Activated CD4-positive, alpha-beta memory T cell treated with anti-CD3 and anti-CD28 coated beads, Interleukin-2, amount 10 ng/mL, durations not matched to agents 7 days and 5 days (primary cell): ENCODE measurements at regions not wholly inside any gene's neighbourhood (a gene's known extent, or its start where the extent isn't known, plus 50 kb on each side); places are given as distances from the start of the nearest gene placed in this dataset.

Experiments used
- CTCF ChIA-PET: fragments of 350-600 bp; sonication (Branson Sonifier 250); formaldehyde crosslinking; loops from one replicate; lab custom pipeline; 2021; ENCODE audit warnings: antibody characterized with exemption, inconsistent platforms; lab: Charles Lee
- POLR2A ChIA-PET: fragments of 350-600 bp; sonication (Branson Sonifier 250); formaldehyde crosslinking; loops from one replicate; lab custom pipeline; 2021; ENCODE audit warnings: antibody characterized with exemption; lab: Charles Lee
- DNase-seq: peaks from one replicate; pipeline ENCODE4 v3.0.0-alpha.2; 2020
- H3K27ac Mint-ChIP-seq: one replicate; pipeline ENCODE4 v1.8.0; 2021; ENCODE audit warnings: mild to moderate bottlenecking, mixed read lengths
- H3K27me3 Mint-ChIP-seq: one replicate; pipeline ENCODE4 v1.8.0; 2021; ENCODE audit warnings: mixed read lengths
- H3K36me3 Mint-ChIP-seq: one replicate; pipeline ENCODE4 v1.8.0; 2021; ENCODE audit warnings: low read depth, mixed read lengths
- H3K4me1 Mint-ChIP-seq: one replicate; pipeline ENCODE4 v1.8.0; 2021; ENCODE audit warnings: mixed read lengths
- H3K4me3 Mint-ChIP-seq: one replicate; pipeline ENCODE4 v1.8.0; 2021; ENCODE audit warnings: mild to moderate bottlenecking, mixed read lengths
- H3K9me3 Mint-ChIP-seq: one replicate; pipeline ENCODE4 v1.8.0; 2021; ENCODE audit warnings: mixed read lengths

GRCh38 chr7:25929448-25929847 lies 222.6 kb upstream of the NFE2L3 start:
- Mint-ChIP-seq H3K27ac (no peak overlapping the region), H3K9me3 (peaks cover 16% of the 10 kb centered on the region), H3K36me3 (peaks cover 1% of the 10 kb centered on the region), H3K4me3 (no peak overlapping the region), H3K27me3 (peaks cover 43% of the 10 kb centered on the region), H3K4me1 (no peaks in the 10 kb centered on the region)
- ChIA-PET POLR2A (no interaction called here), CTCF (no interaction called here)
- DNase-seq, result no peak

- DNase-seq, result no peak
- ChIA-PET CTCF (interaction anchor here (1.0 kb wide), 1 partner anchor 36 kb away, joined by 3 read pairs; no protein-coding TSS in a partner anchor), POLR2A (no interaction called here)
- Mint-ChIP-seq H3K4me3 (no peak overlapping the region), H3K9me3 (peaks cover 18% of the 10 kb centered on the region), H3K27me3 (peaks cover 52% of the 10 kb centered on the region), H3K36me3 (peaks cover 6% of the 10 kb centered on the region), H3K4me1 (no peaks in the 10 kb centered on the region), H3K27ac (no peak overlapping the region)
Measured at GRCh38 chr7:25930492-25931048, 221.4 kb upstream of the NFE2L3 start.

- DNase-seq, result no peak
- CTCF ChIA-PET, result interaction anchor here (1.0 to 1.1 kb wide), 2 partner anchors 36 to 80 kb away, joined by 3 read pairs; no protein-coding TSS in a partner anchor
- Mint-ChIP-seq H3K27ac (no peak overlapping the region), H3K4me3 (no peak overlapping the region), H3K9me3 (peaks cover 18% of the 10 kb centered on the region), H3K36me3 (peaks cover 6% of the 10 kb centered on the region), H3K27me3 (peaks cover 54% of the 10 kb centered on the region), H3K4me1 (no peaks in the 10 kb centered on the region)
- POLR2A ChIA-PET, result no interaction called here
Measured at GRCh38 chr7:25931156-25931555, 220.8 kb upstream of the NFE2L3 start.

- Mint-ChIP-seq H3K27me3 (peaks cover 60% of the 10 kb centered on the region), H3K4me3 (no peak overlapping the region), H3K9me3 (peaks cover 18% of the 10 kb centered on the region), H3K36me3 (peaks cover 6% of the 10 kb centered on the region), H3K4me1 (no peaks in the 10 kb centered on the region), H3K27ac (no peak overlapping the region)
- ChIA-PET POLR2A (no interaction called here), CTCF (no interaction called here)
- no peak for DNase-seq
Measured at GRCh38 chr7:25933921-25934320, 218.1 kb upstream of the NFE2L3 start.

- POLR2A ChIA-PET, result interaction anchor here (0.6 to 1.5 kb wide), 6 partner anchors 9 to 261 kb away, joined by 3 to 5 read pairs (median 3); partner anchors contain the start of genes CBX3 and NFE2L3
- peaks cover 14% of the 10 kb centered on the region for H3K4me1 Mint-ChIP-seq
- no peaks in the 10 kb centered on the region for H3K9me3 Mint-ChIP-seq
- no peak for DNase-seq
- CTCF ChIA-PET, result interaction anchor here (0.6 to 2.6 kb wide), 3 partner anchors 44 to 205 kb away, joined by 3 to 9 read pairs (median 5); no protein-coding TSS in a partner anchor
- H3K27ac Mint-ChIP-seq, result peak overlapping the region; percentile 80
- H3K27me3 Mint-ChIP-seq, result peaks cover 23% of the 10 kb centered on the region
- no peaks in the 10 kb centered on the region for H3K36me3 Mint-ChIP-seq
- peak overlapping the region; percentile 22 for H3K4me3 Mint-ChIP-seq
Measured at GRCh38 chr7:25940086-25940906, 211.7 kb upstream of the NFE2L3 start.

- Mint-ChIP-seq H3K36me3 (peaks cover 22% of the 10 kb centered on the region), H3K4me3 (no peak overlapping the region), H3K4me1 (peaks cover 25% of the 10 kb centered on the region), H3K9me3 (peaks cover 4% of the 10 kb centered on the region), H3K27me3 (peaks cover 3% of the 10 kb centered on the region), H3K27ac (no peak overlapping the region)
- DNase-seq, result no peak
- CTCF ChIA-PET, result no interaction called here
- POLR2A ChIA-PET, result no interaction called here
Measured at GRCh38 chr7:25944777-25945515, 207.1 kb upstream of the NFE2L3 start.

- POLR2A ChIA-PET, result no interaction called here
- no peak overlapping the region for H3K27ac Mint-ChIP-seq
- CTCF ChIA-PET, result no interaction called here
Measured at GRCh38 chr7:25945608-25946007, 206.4 kb upstream of the NFE2L3 start.

GRCh38 chr7:25946181-25946580 lies 205.8 kb upstream of the NFE2L3 start:
- no peak for DNase-seq
- Mint-ChIP-seq H3K4me1 (peaks cover 20% of the 10 kb centered on the region), H3K27me3 (no peaks in the 10 kb centered on the region), H3K9me3 (peaks cover 4% of the 10 kb centered on the region), H3K36me3 (peaks cover 25% of the 10 kb centered on the region), H3K4me3 (no peak overlapping the region), H3K27ac (no peak overlapping the region)
- CTCF ChIA-PET, result interaction anchor here (1.0 kb wide), 1 partner anchor 51 kb away, joined by 4 read pairs; no protein-coding TSS in a partner anchor
- POLR2A ChIA-PET, result no interaction called here

More at GRCh38 chr7:25945608-25946007, 206.4 kb upstream of the NFE2L3 start:
- peaks cover 23% of the 10 kb centered on the region for H3K4me1 Mint-ChIP-seq
- H3K27me3 Mint-ChIP-seq, result no peaks in the 10 kb centered on the region
- no peak overlapping the region for H3K4me3 Mint-ChIP-seq
- H3K36me3 Mint-ChIP-seq, result peaks cover 25% of the 10 kb centered on the region
- H3K9me3 Mint-ChIP-seq, result peaks cover 4% of the 10 kb centered on the region
- DNase-seq, result no peak

GRCh38 chr7:25947669-25948516 lies 204.1 kb upstream of the NFE2L3 start:
- DNase-seq, result no peak
- Mint-ChIP-seq H3K4me1 (peaks cover 23% of the 10 kb centered on the region), H3K27me3 (no peaks in the 10 kb centered on the region), H3K9me3 (peaks cover 4% of the 10 kb centered on the region), H3K27ac (no peak overlapping the region), H3K36me3 (peaks cover 25% of the 10 kb centered on the region), H3K4me3 (no peak overlapping the region)
- ChIA-PET POLR2A (no interaction called here), CTCF (no interaction called here)

- H3K27me3 Mint-ChIP-seq, result peaks cover 8% of the 10 kb centered on the region
- peaks cover 25% of the 10 kb centered on the region for H3K36me3 Mint-ChIP-seq
- POLR2A ChIA-PET, result interaction anchor here (0.8 to 2.2 kb wide), 4 partner anchors 9 to 201 kb away, joined by 3 to 10 read pairs (median 3); no protein-coding TSS in a partner anchor
- H3K4me1 Mint-ChIP-seq, result peaks cover 23% of the 10 kb centered on the region
- peaks cover 4% of the 10 kb centered on the region for H3K9me3 Mint-ChIP-seq
- peak overlapping the region; percentile 80 for H3K4me3 Mint-ChIP-seq
- no peak for DNase-seq
- H3K27ac Mint-ChIP-seq, result peak overlapping the region; percentile 41
- CTCF ChIA-PET, result interaction anchor here (0.5 to 0.7 kb wide), 2 partner anchors 85 to 1309 kb away, joined by 3 read pairs; no protein-coding TSS in a partner anchor
Measured at GRCh38 chr7:25949736-25950487, 202.1 kb upstream of the NFE2L3 start.

GRCh38 chr7:25950488-25951413 lies 201.2 kb upstream of the NFE2L3 start:
- Mint-ChIP-seq H3K9me3 (peaks cover 4% of the 10 kb centered on the region), H3K4me3 (peak overlapping the region; percentile 80), H3K27ac (no peak overlapping the region), H3K27me3 (peaks cover 14% of the 10 kb centered on the region), H3K36me3 (peaks cover 25% of the 10 kb centered on the region), H3K4me1 (peaks cover 23% of the 10 kb centered on the region)
- ChIA-PET POLR2A (interaction anchor here (0.6 to 2.2 kb wide), 5 partner anchors 10 to 387 kb away, joined by 3 to 10 read pairs (median 3); no protein-coding TSS in a partner anchor), CTCF (interaction anchor here (0.7 kb wide), 1 partner anchor 86 kb away, joined by 3 read pairs; no protein-coding TSS in a partner anchor)
- peak; percentile 93 for DNase-seq
